HepG2 (cell line): ENCODE measurements at regions not wholly inside any gene's neighbourhood (a gene's known extent, or its start where the extent isn't known, plus 50 kb on each side); places are given as distances from the start of the nearest gene placed in this dataset.

ENCODE experiments used
- ATAC-seq: fragments of 200-7000 bp; cut with Tn5 transposase; 3 replicates; pipeline ENCODE4 v1.9.1; 2020; ENCODE audit warnings: mild to moderate bottlenecking, moderate library complexity
- BruUV-seq: library from RNA; stranded (reverse); fragments of 400-500 nt; replicated peaks from 2 replicates; lab custom pipeline; 2021; lab: Mats Ljungman, UMichigan
- CTCF ChIA-PET: fragments of 300-600 bp; formaldehyde crosslinking; extraction: SDS; loops from one replicate; lab custom pipeline; 2021; ENCODE audit warnings: low total read pairs, inconsistent platforms, low intra/inter-chr PET ratio; lab: Yijun Ruan, JAX
- POLR2A ChIA-PET: fragments of 350-600 bp; sonication (Branson Sonifier 250); formaldehyde crosslinking; loops from one replicate; lab custom pipeline; 2020; ENCODE audit warnings: antibody characterized with exemption, inconsistent platforms; lab: Yijun Ruan, JAX
- DNase-seq: peaks from one replicate; pipeline ENCODE4 v3.0.0-alpha.2; 2015; ENCODE audit warnings: low spot score
- FAIRE-seq: peaks from 3 replicates; lab custom pipeline; 2011; peaks lifted over from hg19 to GRCh38; lab: Jason Lieb, UNC
- H2AFZ ChIP-seq: one replicate; pipeline ENCODE4 v1.6.1; 2011; ENCODE audit warnings: low read length, inconsistent platforms
- H3K27ac ChIP-seq: fragments of 300-600 bp; 3 replicates; pipeline ENCODE4 v1.8.0; 2011; ENCODE audit warnings: mixed run types, mild to moderate bottlenecking, mixed read lengths, low read length, inconsistent platforms; ENCODE audit not compliant: insufficient read depth; ENCODE audit errors: extremely low read length
- H3K27me3 ChIP-seq, 2 experiments: fragments of 200-600 bp in 1 of 2; 2 replicates in 1 of 2; 3 replicates in 1 of 2; pipeline versions ENCODE4 v1.6.0 to v1.8.0; 2011; ENCODE audit warnings: low read length in 2 of 2, mild to moderate bottlenecking in 2 of 2, moderate library complexity in 2 of 2, inconsistent platforms in 1 of 2; ENCODE audit not compliant: insufficient read depth in 2 of 2, control insufficient read depth in 1 of 2
- H3K36me3 ChIP-seq, 2 experiments: fragments of 200-600 bp in 1 of 2; replicated peaks in 1 of 2; 2 replicates in 1 of 2; 3 replicates in 1 of 2; pipeline versions ENCODE4 v1.5.1 to v1.8.0; 2011; ENCODE audit warnings: low read length in 2 of 2, inconsistent platforms in 1 of 2; ENCODE audit not compliant: insufficient read depth in 2 of 2, control insufficient read depth in 1 of 2
- H3K4me1 ChIP-seq: 2 replicates; pipeline ENCODE4 v1.5.1; 2012; ENCODE audit warnings: low read length, inconsistent platforms; ENCODE audit not compliant: insufficient read depth
- H3K4me2 ChIP-seq: 2 replicates; pipeline ENCODE4 v1.6.0; 2011; ENCODE audit warnings: low read depth, low read length, inconsistent platforms
- H3K4me3 ChIP-seq, 3 experiments: fragments of 200-600 bp in 1 of 3; sonication (generic), shearing (Covaris generic) in 1 of 3; replicated peaks in 1 of 3; 2 replicates each; pipeline ENCODE4 v1.5.1; 2011 to 2016; ENCODE audit warnings: low read length in 3 of 3, inconsistent platforms in 2 of 3, low read depth in 2 of 3, mild to moderate bottlenecking in 2 of 3, control low read depth in 1 of 3, mixed read lengths in 1 of 3; ENCODE audit not compliant: insufficient read depth in 1 of 3
- H3K79me2 ChIP-seq: one replicate; pipeline ENCODE4 v1.6.1; 2011; ENCODE audit warnings: low read length, inconsistent platforms; ENCODE audit not compliant: insufficient read depth
- H3K9ac ChIP-seq: 2 replicates; pipeline ENCODE4 v1.6.0; 2011; ENCODE audit warnings: mild to moderate bottlenecking, low read depth, low read length, inconsistent platforms; ENCODE audit not compliant: insufficient read depth
- H3K9me3 ChIP-seq: 2 replicates; pipeline ENCODE4 v1.5.1; 2012; ENCODE audit warnings: mild to moderate bottlenecking, low read length
- H4K20me1 ChIP-seq: 2 replicates; pipeline ENCODE4 v1.6.0; 2011; ENCODE audit warnings: inconsistent platforms, mild to moderate bottlenecking, low read length, moderate library complexity; ENCODE audit not compliant: insufficient read depth
- ETV6 ChIP-seq: sonication (generic); formaldehyde crosslinking; conservative IDR thresholded peaks from 2 replicates; pipeline ENCODE4 v1.4.0; 2020; ENCODE audit warnings: missing genetic modification reagents
- IKZF1 ChIP-seq: fragments of 450-650 bp; IDR thresholded peaks from 2 replicates; pipeline ENCODE4 v1.7.1; 2016
- NKX3-1 ChIP-seq: sonication (generic); formaldehyde crosslinking; IDR thresholded peaks from 2 replicates; pipeline ENCODE4 v1.5.0; 2020; ENCODE audit warnings: missing genetic modification reagents
- PLRG1 ChIP-seq: fragments of 450-650 bp; conservative IDR thresholded peaks from 2 replicates; pipeline ENCODE4 v1.6.1; 2016
- RFX1 ChIP-seq: fragments of 450-650 bp; IDR thresholded peaks from 2 replicates; pipeline ENCODE4 v1.6.1; 2017
- SP5 ChIP-seq: IDR thresholded peaks from 2 replicates; pipeline ENCODE4 v1.6.1; 2016; ENCODE audit warnings: low read depth, borderline replicate concordance
- ZNF256 ChIP-seq: sonication (generic); formaldehyde crosslinking; conservative IDR thresholded peaks from 2 replicates; pipeline ENCODE4 v1.4.0; 2020; ENCODE audit warnings: missing genetic modification reagents
- ZNF335 ChIP-seq: sonication (generic); formaldehyde crosslinking; IDR thresholded peaks from 2 replicates; pipeline ENCODE4 v1.4.0; 2020; ENCODE audit warnings: missing genetic modification reagents
- ZNF552 ChIP-seq: sonication (generic); formaldehyde crosslinking; IDR thresholded peaks from 2 replicates; pipeline ENCODE4 v1.9.0; 2022; ENCODE audit warnings: missing genetic modification reagents, mild to moderate bottlenecking, borderline replicate concordance
- ZNF670 ChIP-seq: sonication (generic); formaldehyde crosslinking; IDR thresholded peaks from 2 replicates; pipeline ENCODE4 v1.8.0; 2022; ENCODE audit warnings: mild to moderate bottlenecking, missing genetic modification reagents, borderline replicate concordance
- ZNF703 ChIP-seq: sonication (generic); formaldehyde crosslinking; IDR thresholded peaks from 2 replicates; pipeline ENCODE4 v1.5.1; 2020; ENCODE audit warnings: missing genetic modification reagents, mild to moderate bottlenecking, moderate library complexity, borderline replicate concordance
- ZSCAN29 ChIP-seq: sonication (generic); formaldehyde crosslinking; conservative IDR thresholded peaks from 2 replicates; pipeline ENCODE4 v1.4.0; 2020; ENCODE audit warnings: mild to moderate bottlenecking, missing genetic modification reagents
- WGBS: methylation state at CpG from one replicate; pipeline ENCODE4 v1.1.6; 2017; ENCODE audit warnings: low lambda C conversion rate; 5-methylcytosine and 5-hydroxymethylcytosine counted together
- in situ Hi-C: cut with HindIII; loops from 2 replicates; pipeline ENCODE4 v1.10.0; 2017; ENCODE audit warnings: low pct_unique_long_range_greater_than_20kb; ENCODE audit not compliant: extremely low pct_ligation_motif_present
- intact Hi-C: fragments of 100-400 bp; cut with micrococcal nuclease; formaldehyde crosslinking; loops from one replicate; pipeline ENCODE4 v1.10.0; 2022; ENCODE audit not compliant: unreplicated experiment
- TF ChIP-seq, protein P1 (sequence below): sonication (generic); formaldehyde crosslinking; IDR thresholded peaks from 2 replicates; pipeline ENCODE4 v1.4.0; 2020; ENCODE audit warnings: missing genetic modification reagents, borderline replicate concordance

DNA sequence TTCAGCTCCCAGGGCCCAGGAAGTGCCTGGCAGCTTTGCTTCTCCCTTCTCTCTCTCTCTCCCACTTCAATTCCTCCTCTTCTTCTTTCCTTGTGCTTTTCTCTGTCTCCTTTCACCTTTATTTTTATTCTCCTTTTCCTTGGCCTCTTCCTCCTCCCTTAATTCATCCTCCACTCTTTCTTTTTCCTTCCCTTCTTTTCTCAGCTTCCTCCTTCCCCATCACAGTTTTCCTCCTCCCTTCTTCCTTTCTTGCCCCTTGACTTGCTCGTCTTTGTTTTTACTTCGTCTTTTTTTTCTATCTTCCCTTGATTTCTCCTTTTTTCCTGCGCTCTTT, 99.4 kb upstream of the LHX1 start:
- CTCF ChIA-PET = no interaction called here
- no peak overlapping the region for H3K4me3 ChIP-seq
- no peak overlapping the region for H3K4me2 ChIP-seq
- no peaks in the 10 kb centered on the region for H3K36me3 ChIP-seq
- H4K20me1 ChIP-seq = no peaks in the 10 kb centered on the region
- 0 out of 2 replicates have a peak, but pooled peaks cover 7% of the 10 kb centered on the region for H3K4me1 ChIP-seq
- FAIRE-seq (no peak), DNase-seq (no peak), ATAC-seq (no peak)
- H3K9me3 ChIP-seq = no peaks in the 10 kb centered on the region
- BruUV-seq = no TSS peak
- in situ Hi-C loops (no loop called here), intact Hi-C loops (no loop called here)
- no peaks in the 10 kb centered on the region for H3K79me2 ChIP-seq
- POLR2A ChIA-PET = no interaction called here
- TF ChIP-seq ZNF703 (no peak), RFX1 (no peak)
- H3K9ac ChIP-seq = no peak overlapping the region
- no peaks in the 10 kb centered on the region; a peak in 1 of 5 replicates for H3K27me3 ChIP-seq
- H3K27ac ChIP-seq = no peak overlapping the region
- no peak overlapping the region for H2AFZ ChIP-seq
- WGBS = 33% methylated on average over 3 of the region's 3 CpGs

DNA sequence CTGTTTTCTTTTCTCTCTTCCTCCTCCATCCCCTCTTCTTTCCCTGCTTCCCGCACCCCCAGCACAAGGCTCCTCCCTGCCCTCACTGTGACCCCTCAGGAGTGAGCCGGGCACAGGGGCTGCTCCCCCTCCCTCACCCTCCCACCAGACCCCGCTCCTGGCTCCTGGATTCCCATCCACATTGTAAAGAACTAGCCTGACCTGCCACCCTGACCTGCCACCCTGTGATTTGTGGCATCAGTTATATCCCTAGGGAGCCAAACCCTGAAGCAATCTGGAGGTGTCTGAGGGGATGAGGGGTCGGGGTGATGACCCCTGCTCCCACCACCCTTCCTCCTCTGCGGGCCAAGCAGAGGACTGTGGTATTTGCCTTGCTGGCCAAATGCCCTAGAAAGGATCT, 98.0 kb upstream of the LHX1 start:
- POLR2A ChIA-PET = no interaction called here
- Histone ChIP-seq H3K27ac (no peak overlapping the region), H3K9ac (no peak overlapping the region), H3K4me1 (0 out of 2 replicates have a peak, but pooled peaks cover 7% of the 10 kb centered on the region), H3K27me3 (no peaks in the 10 kb centered on the region; a peak in 2 of 5 replicates), H3K4me3 (no peak overlapping the region), H4K20me1 (no peaks in the 10 kb centered on the region), H3K9me3 (no peaks in the 10 kb centered on the region), H3K79me2 (no peaks in the 10 kb centered on the region), H2AFZ (no peak overlapping the region), H3K4me2 (no peak overlapping the region), H3K36me3 (no peaks in the 10 kb centered on the region)
- intact Hi-C loops = no loop called here
- 17% methylated on average over 3 of the region's 5 CpGs for WGBS
- no peak for TF ChIP-seq SP5 (CRISPR knock-in tag)
- TF ChIP-seq, protein P1, sequence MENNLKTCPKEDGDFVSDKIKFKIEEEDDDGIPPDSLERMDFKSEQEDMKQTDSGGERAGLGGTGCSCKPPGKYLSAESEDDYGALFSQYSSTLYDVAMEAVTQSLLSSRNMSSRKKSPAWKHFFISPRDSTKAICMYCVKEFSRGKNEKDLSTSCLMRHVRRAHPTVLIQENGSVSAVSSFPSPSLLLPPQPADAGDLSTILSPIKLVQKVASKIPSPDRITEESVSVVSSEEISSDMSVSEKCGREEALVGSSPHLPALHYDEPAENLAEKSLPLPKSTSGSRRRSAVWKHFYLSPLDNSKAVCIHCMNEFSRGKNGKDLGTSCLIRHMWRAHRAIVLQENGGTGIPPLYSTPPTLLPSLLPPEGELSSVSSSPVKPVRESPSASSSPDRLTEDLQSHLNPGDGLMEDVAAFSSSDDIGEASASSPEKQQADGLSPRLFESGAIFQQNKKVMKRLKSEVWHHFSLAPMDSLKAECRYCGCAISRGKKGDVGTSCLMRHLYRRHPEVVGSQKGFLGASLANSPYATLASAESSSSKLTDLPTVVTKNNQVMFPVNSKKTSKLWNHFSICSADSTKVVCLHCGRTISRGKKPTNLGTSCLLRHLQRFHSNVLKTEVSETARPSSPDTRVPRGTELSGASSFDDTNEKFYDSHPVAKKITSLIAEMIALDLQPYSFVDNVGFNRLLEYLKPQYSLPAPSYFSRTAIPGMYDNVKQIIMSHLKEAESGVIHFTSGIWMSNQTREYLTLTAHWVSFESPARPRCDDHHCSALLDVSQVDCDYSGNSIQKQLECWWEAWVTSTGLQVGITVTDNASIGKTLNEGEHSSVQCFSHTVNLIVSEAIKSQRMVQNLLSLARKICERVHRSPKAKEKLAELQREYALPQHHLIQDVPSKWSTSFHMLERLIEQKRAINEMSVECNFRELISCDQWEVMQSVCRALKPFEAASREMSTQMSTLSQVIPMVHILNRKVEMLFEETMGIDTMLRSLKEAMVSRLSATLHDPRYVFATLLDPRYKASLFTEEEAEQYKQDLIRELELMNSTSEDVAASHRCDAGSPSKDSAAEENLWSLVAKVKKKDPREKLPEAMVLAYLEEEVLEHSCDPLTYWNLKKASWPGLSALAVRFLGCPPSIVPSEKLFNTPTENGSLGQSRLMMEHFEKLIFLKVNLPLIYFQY (CRISPR knock-in tag) = no peak
- TF ChIP-seq ZNF670 = no peak
- no peak for TF ChIP-seq IKZF1
- TF ChIP-seq PLRG1 = no peak
- no peak for TF ChIP-seq ZNF335 (CRISPR knock-in tag)
- TF ChIP-seq ZNF552 (CRISPR knock-in tag) = no peak
- TF ChIP-seq ETV6 (CRISPR knock-in tag) = no peak
- no peak for TF ChIP-seq NKX3-1
- no peak for TF ChIP-seq ZSCAN29
- no peak for TF ChIP-seq ZNF256 (CRISPR knock-in tag)
- FAIRE-seq = no peak
- CTCF ChIA-PET = no interaction called here
- in situ Hi-C loops = no loop called here
- BruUV-seq = no TSS peak
- ATAC-seq = no peak
- DNase-seq = no peak
